Activated T-helper 17 cell treated with anti-CD3 and anti-CD28 coated beads, Interleukin-2, amount 50 U/mL, for 72 hours (primary cell): ENCODE measurements at regions not wholly inside any gene's neighbourhood (a gene's known extent, or its start where the extent isn't known, plus 50 kb on each side); places are given as distances from the start of the nearest gene placed in this dataset.

Source experiments
- ATAC-seq: fragments of 150-1000 bp; cut with Tn5 transposase; replicated peaks from 2 replicates; pipeline ENCODE4 v1.10.0; 2021; ENCODE audit warnings: mild to moderate bottlenecking, moderate library complexity
- H3K27ac Mint-ChIP-seq: one replicate; pipeline ENCODE4 v1.8.0; 2022; ENCODE audit warnings: mixed read lengths
- H3K27me3 Mint-ChIP-seq: one replicate; pipeline ENCODE4 v1.8.0; 2022; ENCODE audit warnings: mixed read lengths
- H3K36me3 Mint-ChIP-seq: one replicate; pipeline ENCODE4 v1.8.0; 2022; ENCODE audit warnings: low read depth, mild to moderate bottlenecking, mixed read lengths
- H3K4me1 Mint-ChIP-seq: one replicate; pipeline ENCODE4 v1.8.0; 2022; ENCODE audit warnings: mixed read lengths
- H3K4me3 Mint-ChIP-seq: one replicate; pipeline ENCODE4 v1.8.0; 2022; ENCODE audit warnings: mild to moderate bottlenecking, mixed read lengths
- H3K9me3 Mint-ChIP-seq: one replicate; pipeline ENCODE4 v1.8.0; 2022; ENCODE audit warnings: mixed read lengths

DNA sequence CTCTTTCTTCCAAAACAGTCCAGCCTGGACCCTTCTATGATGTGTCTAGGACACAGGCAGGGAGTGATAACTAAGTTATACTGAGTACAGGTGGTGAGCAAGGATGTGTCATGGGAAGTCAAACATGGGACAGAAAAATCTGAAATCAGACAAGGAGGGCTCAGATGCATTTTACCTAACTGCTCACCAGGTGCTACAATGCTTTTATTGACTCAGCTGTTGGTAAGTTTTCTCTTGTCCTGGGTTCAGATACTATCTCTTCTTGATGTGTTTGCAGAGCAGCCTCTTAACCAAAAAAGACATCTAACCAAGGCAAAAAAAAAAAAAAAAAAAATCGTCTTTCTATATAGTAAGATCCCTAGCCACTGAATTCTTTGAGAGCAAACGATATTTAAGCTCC, 378.6 kb downstream of the VPS13C start:
- ATAC-seq = no peak
- no peaks in the 10 kb centered on the region for H3K4me1 Mint-ChIP-seq
- no peak overlapping the region for H3K4me3 Mint-ChIP-seq
- no peaks in the 10 kb centered on the region for H3K9me3 Mint-ChIP-seq
- no peak overlapping the region for H3K27ac Mint-ChIP-seq
- H3K27me3 Mint-ChIP-seq = peaks cover 16% of the 10 kb centered on the region
- no peaks in the 10 kb centered on the region for H3K36me3 Mint-ChIP-seq

DNA sequence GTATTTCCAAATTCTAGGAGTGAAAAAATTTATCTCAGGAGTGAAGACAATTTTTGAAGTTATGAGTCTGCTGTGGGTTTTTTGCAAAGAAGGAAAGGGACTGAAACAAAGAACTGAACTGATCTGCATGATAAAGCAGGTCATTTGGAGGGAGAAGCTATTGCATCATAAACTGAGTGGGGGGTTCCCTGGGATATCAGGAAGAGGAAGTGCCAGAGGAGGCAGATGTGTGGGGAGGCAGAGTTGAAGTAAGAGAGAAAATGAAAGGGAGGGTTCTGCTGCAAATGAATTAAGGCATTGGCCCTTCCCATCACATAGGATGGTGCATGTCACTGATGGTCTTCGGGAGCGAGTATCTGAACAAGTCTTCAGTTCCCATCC, 379.2 kb downstream of the VPS13C start:
- no peaks in the 10 kb centered on the region for H3K4me1 Mint-ChIP-seq
- no peaks in the 10 kb centered on the region for H3K9me3 Mint-ChIP-seq
- H3K27me3 Mint-ChIP-seq = peaks cover 16% of the 10 kb centered on the region
- ATAC-seq = no peak
- H3K27ac Mint-ChIP-seq = no peak overlapping the region
- no peaks in the 10 kb centered on the region for H3K36me3 Mint-ChIP-seq
- H3K4me3 Mint-ChIP-seq = no peak overlapping the region

DNA sequence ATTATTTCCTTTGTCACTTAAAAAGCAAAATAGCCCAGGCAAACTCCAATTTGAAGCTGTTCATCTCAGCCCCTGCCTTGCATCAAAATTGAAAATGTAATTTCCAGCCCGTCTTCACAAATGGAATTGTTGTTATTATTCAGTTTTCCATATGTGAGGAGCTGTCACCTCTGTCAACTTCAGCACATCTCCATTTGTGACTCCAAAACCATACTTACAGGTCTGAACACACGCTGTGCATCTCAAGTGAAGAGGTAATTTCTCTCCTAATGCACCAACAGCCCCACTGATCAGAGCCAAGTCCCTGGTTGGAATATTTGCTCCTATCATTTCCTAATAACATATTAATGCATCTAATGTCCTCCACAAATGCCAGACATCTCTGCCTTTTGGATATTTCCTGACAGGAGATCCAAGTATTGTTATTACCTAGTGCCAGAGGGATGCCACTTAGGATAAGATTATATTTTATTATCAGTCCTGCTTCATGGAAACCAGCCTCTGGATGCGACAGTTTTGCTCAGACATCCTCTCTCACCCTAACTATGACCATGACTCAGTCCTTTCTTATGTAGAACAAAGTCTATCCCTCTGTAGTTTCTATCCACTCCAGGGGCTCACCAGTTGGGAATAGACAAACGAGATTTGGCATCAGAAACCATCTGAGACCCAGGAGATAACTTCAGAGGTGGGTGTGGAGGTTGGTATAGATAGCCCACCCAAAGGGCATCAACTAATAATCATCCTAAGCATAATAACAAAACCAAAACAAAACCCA, 379.8 kb downstream of the VPS13C start:
- Mint-ChIP-seq H3K4me3 (no peak overlapping the region), H3K36me3 (no peaks in the 10 kb centered on the region), H3K27ac (no peak overlapping the region), H3K27me3 (peaks cover 16% of the 10 kb centered on the region), H3K9me3 (no peaks in the 10 kb centered on the region), H3K4me1 (no peaks in the 10 kb centered on the region)
- ATAC-seq = no peak

DNA sequence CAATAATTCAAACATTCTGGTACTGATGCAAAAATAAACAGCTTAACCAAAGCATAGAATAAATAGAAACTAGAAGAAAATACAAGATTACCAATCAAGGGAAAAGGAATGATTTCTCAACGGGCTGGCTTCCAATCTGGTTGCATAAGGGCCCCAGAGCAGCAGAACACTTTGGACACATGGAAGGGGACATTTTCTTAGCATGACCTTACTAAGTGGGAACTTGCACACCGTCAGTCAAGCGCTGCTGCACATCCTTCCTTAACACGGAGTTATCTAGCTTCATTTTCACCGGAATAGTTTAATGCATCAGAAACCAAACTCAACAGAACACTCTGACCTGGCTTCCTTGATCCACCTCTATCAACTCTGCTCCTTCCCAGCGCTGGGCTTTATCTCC, 388.5 kb downstream of the VPS13C start:
- no peaks in the 10 kb centered on the region for H3K36me3 Mint-ChIP-seq
- no peak overlapping the region for H3K27ac Mint-ChIP-seq
- no peak for ATAC-seq
- H3K4me1 Mint-ChIP-seq = no peaks in the 10 kb centered on the region
- no peaks in the 10 kb centered on the region for H3K9me3 Mint-ChIP-seq
- peaks cover 38% of the 10 kb centered on the region for H3K27me3 Mint-ChIP-seq
- no peak overlapping the region for H3K4me3 Mint-ChIP-seq

DNA sequence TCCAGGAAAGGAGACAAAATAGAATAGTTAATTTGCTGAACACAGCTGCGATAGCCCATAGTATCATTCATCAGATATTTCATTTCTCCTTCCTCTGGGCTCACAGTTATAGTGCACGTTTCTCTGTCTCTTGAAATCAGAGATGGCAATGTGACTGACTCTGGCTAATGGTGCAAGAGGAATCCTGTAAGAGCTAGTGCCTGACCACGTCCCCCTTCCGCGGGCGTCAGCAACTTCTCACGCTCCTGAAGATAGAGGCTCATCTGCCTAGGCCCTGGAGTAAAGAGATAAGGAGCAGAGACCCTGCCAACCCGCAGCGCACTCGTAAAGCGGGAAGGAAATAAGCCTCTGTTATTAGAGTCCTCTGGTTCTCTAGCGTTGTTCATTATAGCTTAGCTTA, 391.8 kb downstream of the VPS13C start:
- peaks cover 3% of the 10 kb centered on the region for H3K9me3 Mint-ChIP-seq
- no peaks in the 10 kb centered on the region for H3K4me1 Mint-ChIP-seq
- H3K27ac Mint-ChIP-seq = no peak overlapping the region
- no peaks in the 10 kb centered on the region for H3K36me3 Mint-ChIP-seq
- no peak for ATAC-seq
- H3K4me3 Mint-ChIP-seq = no peak overlapping the region
- peaks cover 41% of the 10 kb centered on the region for H3K27me3 Mint-ChIP-seq

DNA sequence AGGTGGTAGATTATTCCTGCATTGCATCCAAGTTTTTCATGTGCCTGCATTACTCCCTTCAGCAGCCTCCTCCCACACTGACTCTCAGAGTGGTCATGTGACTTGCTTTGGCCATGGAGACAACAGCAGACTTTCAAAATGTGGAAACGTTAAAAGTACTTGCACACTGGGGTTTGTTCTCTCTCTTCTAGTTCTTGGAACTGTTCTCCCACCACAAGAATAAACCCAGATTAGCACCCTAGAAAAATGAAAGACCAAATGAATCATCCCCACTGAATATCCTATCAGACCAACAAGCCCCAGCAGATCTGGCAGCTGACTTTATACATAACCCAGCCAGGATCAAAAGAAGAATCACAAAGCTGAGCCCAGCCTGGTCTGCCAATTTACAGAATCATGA, 398.5 kb downstream of the VPS13C start:
- no peak for ATAC-seq
- Mint-ChIP-seq H3K27me3 (peaks cover 46% of the 10 kb centered on the region), H3K36me3 (no peaks in the 10 kb centered on the region), H3K4me3 (no peak overlapping the region), H3K4me1 (no peaks in the 10 kb centered on the region), H3K9me3 (peaks cover 3% of the 10 kb centered on the region), H3K27ac (no peak overlapping the region)

DNA sequence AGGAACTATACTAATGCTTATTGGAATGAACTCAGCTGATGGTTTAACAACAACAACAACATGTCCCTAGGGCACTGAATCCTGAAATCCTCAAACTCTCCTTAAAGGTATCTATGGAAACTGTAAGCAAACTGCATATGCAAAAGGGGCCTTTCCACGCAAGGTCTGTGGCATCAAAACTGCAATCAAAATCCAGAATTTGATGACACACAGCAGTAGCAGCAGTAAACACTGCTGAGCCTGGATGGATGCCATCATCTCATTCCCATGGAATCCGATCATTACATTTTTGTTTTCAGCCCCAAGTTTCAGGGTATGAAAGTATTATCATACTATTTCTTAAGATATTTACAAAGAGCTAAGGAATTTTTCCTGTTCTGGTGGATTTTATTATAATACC, 399.7 kb downstream of the VPS13C start:
- H3K27ac Mint-ChIP-seq = no peak overlapping the region
- no peak overlapping the region for H3K4me3 Mint-ChIP-seq
- ATAC-seq = no peak

DNA sequence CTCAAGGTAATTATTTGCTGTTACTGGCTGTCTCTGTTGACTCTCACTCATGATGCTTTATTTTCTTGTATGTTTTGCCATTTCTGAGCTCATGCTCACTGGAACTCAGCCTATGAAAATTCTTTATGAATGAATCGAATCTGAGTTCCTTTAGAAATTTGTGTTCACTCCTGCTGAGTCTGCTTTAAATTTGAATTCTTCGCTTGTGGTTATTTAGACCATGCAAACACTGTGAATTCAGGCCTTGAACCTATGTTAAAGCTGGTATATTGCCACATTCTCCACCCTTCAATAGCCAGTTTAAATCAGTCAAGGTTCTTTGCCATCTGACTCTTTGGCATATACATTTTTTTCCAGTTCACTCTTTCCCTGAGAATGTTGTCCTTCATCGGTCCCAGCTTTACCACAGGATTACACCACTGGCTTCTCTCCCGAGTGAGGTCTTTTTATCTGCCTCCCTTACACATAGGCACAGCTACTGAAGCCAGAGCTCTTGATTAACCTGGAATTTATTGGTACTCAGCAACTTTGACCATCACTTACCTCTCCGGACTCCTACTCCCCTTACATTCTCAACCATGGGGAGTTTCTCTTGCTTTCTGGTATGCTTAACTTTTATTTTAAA, 400.6 kb downstream of the VPS13C start:
- no peak for ATAC-seq
- Mint-ChIP-seq H3K4me1 (no peaks in the 10 kb centered on the region), H3K27ac (no peak overlapping the region), H3K36me3 (no peaks in the 10 kb centered on the region), H3K9me3 (no peaks in the 10 kb centered on the region), H3K27me3 (peaks cover 37% of the 10 kb centered on the region), H3K4me3 (no peak overlapping the region)

More for the DNA sequence above, 399.7 kb downstream of the VPS13C start:
- Mint-ChIP-seq H3K9me3 (no peaks in the 10 kb centered on the region), H3K27me3 (peaks cover 46% of the 10 kb centered on the region), H3K36me3 (no peaks in the 10 kb centered on the region), H3K4me1 (no peaks in the 10 kb centered on the region)

DNA sequence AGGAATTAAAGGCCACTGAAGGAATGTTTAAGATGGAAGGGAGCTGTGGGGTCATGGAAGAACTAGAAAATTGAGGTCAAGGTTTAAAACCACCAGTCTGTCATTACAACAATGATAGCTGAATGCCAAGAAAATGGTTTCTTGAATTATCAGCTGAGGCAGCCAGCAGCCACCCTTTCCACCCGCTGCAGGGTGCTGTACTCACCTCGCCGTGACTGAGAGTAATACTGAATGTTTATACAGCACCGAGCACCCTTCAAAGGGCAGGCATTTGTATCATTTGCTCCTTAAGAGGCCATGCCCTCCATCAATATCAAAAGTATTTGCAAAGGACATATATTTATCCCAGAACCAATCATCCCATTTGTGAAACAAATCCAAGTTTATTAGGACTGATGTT, 402.8 kb downstream of the VPS13C start:
- H3K36me3 Mint-ChIP-seq = no peaks in the 10 kb centered on the region
- H3K4me3 Mint-ChIP-seq = no peak overlapping the region
- peaks cover 27% of the 10 kb centered on the region for H3K27me3 Mint-ChIP-seq
- no peak overlapping the region for H3K27ac Mint-ChIP-seq
- no peaks in the 10 kb centered on the region for H3K4me1 Mint-ChIP-seq
- no peaks in the 10 kb centered on the region for H3K9me3 Mint-ChIP-seq
- no peak for ATAC-seq

DNA sequence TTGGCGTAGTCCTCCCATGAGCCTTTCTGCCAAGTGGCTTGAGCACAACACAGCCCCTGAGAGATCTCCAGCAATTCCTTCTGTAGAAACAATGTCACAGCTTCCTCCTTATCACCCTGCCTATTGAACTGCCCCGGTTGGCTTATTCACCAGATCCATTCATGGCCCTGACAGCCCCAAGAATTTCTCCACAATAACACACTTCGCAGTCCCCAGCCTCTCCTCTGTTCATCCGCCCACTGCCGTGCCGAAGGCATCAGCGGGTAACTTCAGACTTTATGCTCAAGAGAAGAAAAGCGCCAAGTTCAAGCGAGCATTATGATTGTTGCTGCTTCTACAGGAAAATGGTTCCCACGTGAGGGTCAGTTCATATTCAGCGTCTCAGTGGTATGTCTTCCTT, 403.9 kb downstream of the VPS13C start:
- no peaks in the 10 kb centered on the region for H3K4me1 Mint-ChIP-seq
- no peak for ATAC-seq
- peaks cover 20% of the 10 kb centered on the region for H3K27me3 Mint-ChIP-seq
- H3K27ac Mint-ChIP-seq = no peak overlapping the region
- no peaks in the 10 kb centered on the region for H3K36me3 Mint-ChIP-seq
- no peaks in the 10 kb centered on the region for H3K9me3 Mint-ChIP-seq
- H3K4me3 Mint-ChIP-seq = no peak overlapping the region

DNA sequence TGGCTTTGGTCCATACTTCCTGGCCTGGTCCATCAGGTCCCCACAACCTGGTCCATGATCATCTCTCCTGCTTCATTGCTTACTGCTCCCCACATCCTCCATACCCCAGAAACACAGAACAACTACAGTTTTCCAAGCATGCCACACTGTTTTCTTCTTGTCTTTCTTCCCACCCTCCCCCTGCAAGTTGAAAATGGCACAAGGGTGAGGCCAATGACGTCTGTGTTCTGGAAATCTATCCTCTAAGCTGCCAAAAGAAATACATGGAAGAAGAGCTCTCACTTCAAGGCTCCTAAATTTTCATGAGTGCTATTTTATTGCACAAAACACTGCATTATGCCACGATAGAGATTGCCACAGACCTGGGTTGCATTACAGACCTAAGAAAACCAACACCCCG, 404.4 kb downstream of the VPS13C start:
- Mint-ChIP-seq H3K36me3 (no peaks in the 10 kb centered on the region), H3K4me1 (no peaks in the 10 kb centered on the region), H3K27ac (no peak overlapping the region), H3K27me3 (peaks cover 20% of the 10 kb centered on the region), H3K9me3 (no peaks in the 10 kb centered on the region), H3K4me3 (no peak overlapping the region)
- no peak for ATAC-seq

DNA sequence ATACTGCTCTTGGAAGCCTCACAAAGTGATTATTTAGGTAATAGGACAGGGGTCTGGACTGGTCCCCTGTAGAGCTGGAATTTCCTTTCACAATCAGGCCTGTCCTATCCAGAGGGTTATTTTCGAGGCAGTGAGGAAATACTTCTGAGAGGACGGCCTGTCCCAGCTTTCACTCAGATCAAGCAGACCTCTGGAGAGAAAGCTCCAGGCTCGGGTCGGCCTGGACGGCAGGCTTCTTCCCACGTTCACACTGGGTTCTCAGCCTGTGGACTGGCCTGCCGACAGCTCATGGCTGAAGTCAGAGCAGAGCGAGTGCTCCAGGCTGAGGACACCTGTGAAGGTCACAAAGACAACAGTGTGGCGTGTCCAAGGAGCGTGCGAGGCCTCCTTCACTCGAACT, 405.3 kb downstream of the VPS13C start:
- no peak overlapping the region for H3K27ac Mint-ChIP-seq
- H3K4me1 Mint-ChIP-seq = no peaks in the 10 kb centered on the region
- H3K9me3 Mint-ChIP-seq = no peaks in the 10 kb centered on the region
- H3K27me3 Mint-ChIP-seq = peaks cover 21% of the 10 kb centered on the region
- ATAC-seq = no peak
- H3K36me3 Mint-ChIP-seq = no peaks in the 10 kb centered on the region
- no peak overlapping the region for H3K4me3 Mint-ChIP-seq

DNA sequence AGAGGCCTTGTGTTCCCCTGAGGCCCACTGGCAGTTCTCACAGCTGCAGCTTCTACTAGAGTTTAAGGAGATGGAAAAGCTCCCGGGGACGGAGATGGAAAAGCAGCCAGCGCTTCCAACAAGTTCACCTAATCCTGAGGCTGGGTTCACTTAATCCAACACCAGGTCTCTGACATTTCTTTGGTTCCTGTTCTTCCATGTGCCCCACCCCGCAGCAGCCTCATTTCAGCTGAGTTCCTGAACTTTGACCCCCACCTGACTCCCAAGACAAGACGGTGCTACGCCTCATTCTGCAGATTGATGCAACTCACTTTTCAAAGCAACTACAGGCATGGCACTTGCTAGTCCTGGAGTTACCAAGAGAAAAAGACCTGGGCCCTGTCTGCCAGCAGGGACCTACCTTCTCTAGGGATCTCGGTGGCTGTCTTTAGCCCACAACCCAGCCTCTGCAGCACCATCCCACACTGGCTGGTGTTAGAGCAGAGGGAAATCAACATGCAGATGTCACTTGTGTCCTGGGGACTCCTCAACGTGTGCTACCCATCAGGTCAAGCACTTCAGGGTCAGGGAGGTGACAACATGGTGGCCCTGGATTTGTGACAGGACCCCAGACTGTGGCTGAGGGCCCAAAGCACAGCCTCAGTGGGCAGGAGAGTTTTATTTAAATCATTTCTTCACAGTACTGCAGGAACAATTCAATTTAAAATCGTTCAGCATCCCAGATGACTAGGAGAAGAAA, 406.1 kb downstream of the VPS13C start:
- no peak overlapping the region for H3K4me3 Mint-ChIP-seq
- no peaks in the 10 kb centered on the region for H3K36me3 Mint-ChIP-seq
- no peaks in the 10 kb centered on the region for H3K4me1 Mint-ChIP-seq
- H3K27me3 Mint-ChIP-seq = peaks cover 22% of the 10 kb centered on the region
- ATAC-seq = no peak
- no peak overlapping the region for H3K27ac Mint-ChIP-seq
- H3K9me3 Mint-ChIP-seq = no peaks in the 10 kb centered on the region

DNA sequence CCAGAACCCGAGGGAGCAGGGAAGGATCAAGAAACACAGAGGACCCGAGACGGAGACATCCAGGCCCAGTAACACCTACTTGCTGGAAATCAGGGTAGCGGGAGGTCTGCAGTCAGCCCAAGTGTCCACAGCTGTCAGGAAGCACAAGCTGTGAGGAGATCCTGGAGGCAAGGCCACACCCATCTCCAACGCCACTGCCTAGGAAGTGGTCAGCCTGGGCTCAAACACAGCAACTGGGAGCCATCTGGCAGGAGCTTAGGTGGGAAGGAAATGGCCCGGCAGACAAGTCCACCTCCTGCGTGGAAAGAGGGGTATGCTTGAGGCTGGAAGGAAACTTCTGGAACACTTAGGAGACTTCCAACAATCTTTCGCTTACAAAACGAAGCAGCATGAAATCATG, 407.1 kb downstream of the VPS13C start:
- H3K4me1 Mint-ChIP-seq = no peaks in the 10 kb centered on the region
- H3K27ac Mint-ChIP-seq = no peak overlapping the region
- H3K9me3 Mint-ChIP-seq = no peaks in the 10 kb centered on the region
- peaks cover 19% of the 10 kb centered on the region for H3K27me3 Mint-ChIP-seq
- no peak for ATAC-seq
- H3K4me3 Mint-ChIP-seq = no peak overlapping the region
- H3K36me3 Mint-ChIP-seq = no peaks in the 10 kb centered on the region

DNA sequence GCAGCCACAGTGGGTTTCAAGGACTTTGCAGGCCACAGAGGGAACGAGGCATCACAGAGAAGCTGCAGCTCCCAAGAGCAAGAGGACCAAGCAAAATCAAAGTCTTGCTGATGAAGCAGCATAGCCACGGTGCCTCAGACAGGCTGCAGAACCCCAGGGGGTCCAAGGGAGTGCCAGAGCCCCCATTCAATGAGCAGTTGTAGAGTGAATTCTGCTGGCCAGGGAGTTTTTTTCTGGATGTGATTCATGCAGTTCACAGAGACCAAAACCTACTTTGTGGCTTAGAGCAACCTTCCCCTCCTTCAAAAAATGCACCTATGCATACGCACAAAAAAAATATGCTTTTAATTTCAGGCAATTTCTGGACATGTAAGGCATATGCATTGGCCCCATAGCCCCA, 409.0 kb downstream of the VPS13C start:
- H3K36me3 Mint-ChIP-seq = no peaks in the 10 kb centered on the region
- no peaks in the 10 kb centered on the region for H3K4me1 Mint-ChIP-seq
- H3K27me3 Mint-ChIP-seq = peaks cover 20% of the 10 kb centered on the region
- ATAC-seq = no peak
- no peaks in the 10 kb centered on the region for H3K9me3 Mint-ChIP-seq
- H3K4me3 Mint-ChIP-seq = no peak overlapping the region
- H3K27ac Mint-ChIP-seq = no peak overlapping the region
